MG63 (cell line): ENCODE measurements at regions not wholly inside any gene's neighbourhood (a gene's known extent, or its start where the extent isn't known, plus 50 kb on each side); places are given as distances from the start of the nearest gene placed in this dataset.
"Not testable (repeated sequence)": the region's sequence is repeated elsewhere in the genome, so short reads cannot be mapped to it uniquely, and the experiment has no call there.

ENCODE experiments used
- DNase-seq: peaks from one replicate; pipeline ENCODE4 v3.0.0-alpha.2; 2020
- H3K27me3 ChIP-seq: fragments of 250-450 bp; sonication (Bioruptor Pico); 2 replicates; pipeline ENCODE4 v1.5.1; 2020; ENCODE audit warnings: mild to moderate bottlenecking, moderate library complexity
- H3K36me3 ChIP-seq: fragments of 250-450 bp; sonication (Bioruptor Pico); 2 replicates; pipeline ENCODE4 v1.5.1; 2020; ENCODE audit warnings: mild to moderate bottlenecking, moderate library complexity
- H3K4me3 ChIP-seq: fragments of 250-450 bp; sonication (Bioruptor Pico); 2 replicates; pipeline ENCODE4 v1.5.1; 2020; ENCODE audit warnings: mild to moderate bottlenecking, moderate library complexity
- H3K9me3 ChIP-seq: fragments of 250-450 bp; sonication (Bioruptor Pico); 2 replicates; pipeline ENCODE4 v1.5.1; 2020; ENCODE audit warnings: mild to moderate bottlenecking, moderate library complexity

- Histone ChIP-seq H3K9me3 (no peaks in the 10 kb centered on the region), H3K36me3 (no peaks in the 10 kb centered on the region), H3K27me3 (no peaks in the 10 kb centered on the region), H3K4me3 (no peak overlapping the region)
- DNase-seq = no peak
Measured at GRCh38 chr14:71563492-71564153, 368.6 kb upstream of the RGS6 start.

DNA sequence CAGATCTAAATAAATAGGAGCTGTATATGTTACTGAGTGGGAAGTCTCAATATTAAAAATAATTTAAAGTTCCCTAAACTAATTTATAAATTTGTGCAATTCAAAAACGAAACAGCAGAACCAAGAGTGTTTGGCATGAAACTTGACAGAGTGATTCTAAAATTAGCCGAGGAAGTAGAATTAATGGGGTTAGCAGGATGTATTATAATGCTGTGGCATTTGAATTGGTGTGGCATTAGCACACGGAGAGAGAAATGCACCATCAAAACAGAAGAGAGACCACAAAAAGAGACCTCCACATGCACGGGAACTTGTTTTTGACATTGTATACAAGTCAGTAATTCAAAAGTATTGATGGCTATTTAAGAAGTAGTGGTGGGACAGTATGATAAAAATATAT is 366.0 kb upstream of the RGS6 start:
- H3K36me3 ChIP-seq = no peaks in the 10 kb centered on the region
- DNase-seq = no peak
- H3K4me3 ChIP-seq = no peak overlapping the region
- H3K9me3 ChIP-seq = no peaks in the 10 kb centered on the region
- no peaks in the 10 kb centered on the region for H3K27me3 ChIP-seq

- DNase-seq, H3K4me3 ChIP-seq, H3K9me3 ChIP-seq, H3K36me3 ChIP-seq, H3K27me3 ChIP-seq: not testable (repeated sequence)
Measured at GRCh38 chr14:71567499-71568133, 364.6 kb upstream of the RGS6 start.

DNA sequence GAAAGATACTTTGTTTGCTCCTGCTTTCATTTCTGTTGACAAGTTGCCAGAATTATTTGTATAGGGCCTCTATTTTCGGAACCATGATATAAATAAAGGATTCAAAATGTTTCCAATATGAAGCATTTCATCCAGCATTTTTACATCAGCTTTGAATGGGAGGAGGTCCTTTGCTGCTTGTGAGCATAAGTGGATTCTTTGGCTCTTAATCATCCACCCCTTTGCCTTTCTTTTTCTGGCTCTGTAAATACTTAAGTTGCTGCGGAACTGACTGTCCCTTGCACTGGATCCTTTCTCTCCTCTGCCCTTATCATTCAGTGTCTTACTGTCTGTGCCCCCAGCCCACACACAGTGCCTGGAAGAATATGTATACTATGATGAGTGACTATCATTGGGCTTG is 357.3 kb upstream of the RGS6 start:
- Histone ChIP-seq H3K9me3 (no peaks in the 10 kb centered on the region), H3K4me3 (no peak overlapping the region), H3K27me3 (no peaks in the 10 kb centered on the region), H3K36me3 (no peaks in the 10 kb centered on the region)
- DNase-seq = no peak

DNA sequence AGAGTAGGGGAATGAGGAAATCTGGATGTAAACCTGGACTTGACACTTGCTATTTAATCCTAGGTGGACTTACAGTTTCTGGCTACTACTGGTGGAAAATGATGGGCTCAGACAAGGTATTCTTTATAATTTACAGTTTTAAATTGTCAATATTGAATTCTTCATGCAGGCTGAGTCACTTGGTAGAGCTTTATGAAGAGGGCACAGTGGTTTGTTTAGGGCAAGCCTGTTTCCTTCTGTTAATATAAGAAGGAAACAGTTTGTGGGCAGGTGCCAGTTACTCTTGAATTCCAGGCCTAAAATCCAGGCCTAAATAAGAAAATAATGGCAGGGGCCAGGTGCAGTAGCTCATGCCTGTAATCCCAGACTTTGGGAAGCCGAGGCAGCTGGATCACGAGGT is 355.8 kb upstream of the RGS6 start:
- Histone ChIP-seq H3K36me3 (no peaks in the 10 kb centered on the region), H3K4me3 (no peak overlapping the region), H3K27me3 (no peaks in the 10 kb centered on the region), H3K9me3 (no peaks in the 10 kb centered on the region)
- no peak for DNase-seq

- no peaks in the 10 kb centered on the region for H3K27me3 ChIP-seq
- no peak overlapping the region for H3K4me3 ChIP-seq
- no peaks in the 10 kb centered on the region for H3K9me3 ChIP-seq
- DNase-seq = no peak
- no peaks in the 10 kb centered on the region for H3K36me3 ChIP-seq
Measured at GRCh38 chr14:71579331-71579730, 352.9 kb upstream of the RGS6 start.

DNA sequence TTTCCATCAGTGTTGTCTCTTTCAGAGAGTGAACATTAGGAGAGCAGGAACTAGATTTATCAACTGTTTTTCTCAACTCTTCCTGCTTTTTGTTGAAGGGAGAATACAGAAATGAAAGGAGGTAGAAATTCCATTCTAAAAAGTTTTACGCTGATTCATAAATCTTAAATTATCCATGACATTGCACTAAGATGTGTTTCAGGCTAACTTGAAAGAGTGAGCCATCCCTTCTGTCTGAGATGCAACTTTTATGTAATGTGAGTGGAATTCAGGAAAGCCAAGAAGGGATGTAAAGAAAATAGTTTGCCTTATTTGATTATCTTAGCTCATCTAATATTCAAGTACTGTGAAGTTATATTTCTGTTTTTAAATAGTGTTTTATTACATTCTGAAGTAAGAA is 349.5 kb upstream of the RGS6 start:
- Histone ChIP-seq H3K4me3 (no peak overlapping the region), H3K36me3 (no peaks in the 10 kb centered on the region), H3K9me3 (no peaks in the 10 kb centered on the region), H3K27me3 (no peaks in the 10 kb centered on the region)
- DNase-seq = no peak

DNA sequence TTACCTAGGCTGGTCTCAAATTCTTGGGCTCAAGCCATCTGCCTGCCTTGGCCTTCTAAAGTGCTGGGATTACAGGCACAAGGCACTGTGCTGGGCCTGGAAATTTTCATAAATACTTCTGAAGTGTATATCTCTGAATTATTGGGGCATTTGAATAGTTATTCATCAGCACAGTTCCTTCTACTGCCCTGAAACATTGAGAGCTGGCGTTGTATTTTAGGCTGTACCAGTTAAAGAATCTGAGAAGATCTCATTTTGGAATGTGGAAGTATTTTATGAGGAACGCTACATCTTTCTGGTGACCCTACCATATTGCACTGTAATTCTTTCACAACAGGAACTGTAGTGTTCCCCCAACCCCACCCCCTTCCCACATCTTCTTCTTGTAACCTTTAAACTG is 349.0 kb upstream of the RGS6 start:
- Histone ChIP-seq H3K9me3 (no peaks in the 10 kb centered on the region), H3K36me3 (no peaks in the 10 kb centered on the region), H3K27me3 (no peaks in the 10 kb centered on the region), H3K4me3 (no peak overlapping the region)
- DNase-seq = peak; percentile 33

- no peaks in the 10 kb centered on the region for H3K36me3 ChIP-seq
- H3K9me3 ChIP-seq = no peaks in the 10 kb centered on the region
- H3K4me3 ChIP-seq = no peak overlapping the region
- no peaks in the 10 kb centered on the region for H3K27me3 ChIP-seq
- DNase-seq = no peak
Measured at GRCh38 chr14:71583705-71584104, 348.5 kb upstream of the RGS6 start.

DNA sequence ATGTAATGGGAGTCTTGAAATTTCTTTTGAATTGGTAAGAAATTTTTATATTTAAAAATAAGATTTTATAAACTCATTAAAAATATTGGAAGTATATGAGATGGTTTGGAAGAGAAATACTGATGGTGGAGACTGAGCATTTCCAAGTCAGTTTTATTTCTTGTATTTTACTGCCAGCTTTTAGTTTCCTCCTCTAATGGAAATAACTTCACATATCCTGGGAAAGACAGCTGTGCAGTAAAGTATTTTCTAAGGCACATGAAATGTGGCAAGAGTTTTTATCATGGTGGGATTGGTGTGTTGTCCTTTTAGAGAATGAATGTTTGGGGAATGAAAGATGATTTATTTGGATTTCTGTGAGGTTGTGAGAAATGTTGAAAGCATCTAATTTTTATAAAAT is 346.9 kb upstream of the RGS6 start:
- Histone ChIP-seq H3K36me3 (no peaks in the 10 kb centered on the region), H3K27me3 (no peaks in the 10 kb centered on the region), H3K9me3 (no peaks in the 10 kb centered on the region), H3K4me3 (no peak overlapping the region)
- DNase-seq = no peak

- H3K36me3 ChIP-seq = no peaks in the 10 kb centered on the region
- no peaks in the 10 kb centered on the region for H3K9me3 ChIP-seq
- no peak overlapping the region for H3K4me3 ChIP-seq
- no peaks in the 10 kb centered on the region for H3K27me3 ChIP-seq
- no peak for DNase-seq
Measured at GRCh38 chr14:71586131-71586897, 345.9 kb upstream of the RGS6 start.

DNA sequence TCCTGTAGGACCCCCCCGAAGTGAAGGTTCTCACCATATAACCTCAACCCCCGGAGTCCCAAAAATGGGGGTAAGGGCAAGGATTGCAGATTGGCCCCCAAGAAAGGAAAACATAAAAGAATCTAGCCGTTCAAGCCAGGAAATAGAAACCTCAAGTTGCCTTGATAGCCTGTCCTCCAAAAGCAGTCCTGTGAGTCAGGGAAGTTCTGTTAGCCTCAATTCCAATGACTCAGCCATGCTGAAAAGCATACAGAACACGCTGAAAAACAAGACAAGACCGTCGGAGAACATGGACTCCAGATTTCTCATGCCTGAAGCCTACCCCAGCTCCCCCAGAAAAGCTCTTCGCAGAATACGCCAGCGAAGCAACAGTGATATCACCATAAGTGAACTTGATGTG is 344.2 kb upstream of the RGS6 start:
- DNase-seq = no peak
- H3K27me3 ChIP-seq = no peaks in the 10 kb centered on the region
- no peaks in the 10 kb centered on the region for H3K9me3 ChIP-seq
- no peaks in the 10 kb centered on the region for H3K36me3 ChIP-seq
- no peak overlapping the region for H3K4me3 ChIP-seq

DNA sequence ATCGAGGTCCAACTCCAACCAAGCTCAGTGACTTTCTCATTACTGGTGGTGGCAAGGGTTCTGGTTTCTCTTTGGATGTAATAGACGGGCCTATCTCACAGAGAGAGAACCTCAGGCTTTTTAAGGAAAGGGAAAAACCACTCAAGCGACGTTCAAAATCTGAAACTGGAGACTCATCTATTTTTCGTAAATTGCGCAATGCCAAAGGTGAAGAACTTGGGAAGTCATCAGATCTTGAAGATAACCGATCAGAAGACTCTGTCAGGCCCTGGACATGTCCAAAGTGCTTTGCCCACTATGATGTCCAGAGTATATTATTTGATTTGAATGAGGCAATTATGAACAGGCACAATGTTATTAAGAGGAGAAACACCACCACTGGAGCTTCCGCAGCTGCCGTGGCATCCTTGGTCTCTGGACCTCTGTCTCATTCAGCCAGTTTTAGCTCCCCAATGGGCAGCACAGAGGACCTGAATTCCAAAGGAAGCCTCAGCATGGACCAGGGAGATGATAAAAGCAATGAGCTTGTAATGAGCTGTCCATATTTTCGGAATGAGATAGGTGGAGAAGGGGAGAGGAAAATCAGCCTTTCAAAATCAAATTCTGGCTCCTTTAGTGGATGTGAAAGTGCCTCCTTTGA is 343.5 kb upstream of the RGS6 start:
- DNase-seq = no peak
- H3K36me3 ChIP-seq = no peaks in the 10 kb centered on the region
- H3K9me3 ChIP-seq = no peaks in the 10 kb centered on the region
- no peak overlapping the region for H3K4me3 ChIP-seq
- H3K27me3 ChIP-seq = no peaks in the 10 kb centered on the region

GRCh38 chr14:71589609-71590008 is 342.6 kb upstream of the RGS6 start:
- Histone ChIP-seq H3K9me3 (no peaks in the 10 kb centered on the region), H3K4me3 (no peak overlapping the region), H3K36me3 (no peaks in the 10 kb centered on the region), H3K27me3 (no peaks in the 10 kb centered on the region)
- no peak for DNase-seq

GRCh38 chr14:71590131-71590530 is 342.1 kb upstream of the RGS6 start:
- no peak overlapping the region for H3K4me3 ChIP-seq

GRCh38 chr14:71591231-71591630 is 341.0 kb upstream of the RGS6 start:
- no peaks in the 10 kb centered on the region for H3K9me3 ChIP-seq
- no peaks in the 10 kb centered on the region for H3K36me3 ChIP-seq
- no peaks in the 10 kb centered on the region for H3K27me3 ChIP-seq
- DNase-seq = no peak
- no peak overlapping the region for H3K4me3 ChIP-seq

More at GRCh38 chr14:71590131-71590530, 342.1 kb upstream of the RGS6 start:
- no peaks in the 10 kb centered on the region for H3K9me3 ChIP-seq
- no peak for DNase-seq
- H3K36me3 ChIP-seq = no peaks in the 10 kb centered on the region
- no peaks in the 10 kb centered on the region for H3K27me3 ChIP-seq

GRCh38 chr14:71591929-71592328 is 340.3 kb upstream of the RGS6 start:
- peak; percentile 10 for DNase-seq
- no peaks in the 10 kb centered on the region for H3K27me3 ChIP-seq
- H3K36me3 ChIP-seq = no peaks in the 10 kb centered on the region
- H3K4me3 ChIP-seq = no peak overlapping the region
- no peaks in the 10 kb centered on the region for H3K9me3 ChIP-seq
